Astrocyte (in vitro differentiated cells and primary cell): ENCODE measurements at regions not wholly inside any gene's neighbourhood (a gene's known extent, or its start where the extent isn't known, plus 50 kb on each side); places are given as distances from the start of the nearest gene placed in this dataset.

Experiments
- DNase-seq: peaks from one replicate; pipeline ENCODE4 v3.0.0-alpha.2; 2010; ENCODE audit warnings: low read depth
- FAIRE-seq: peaks from 2 replicates; lab custom pipeline; 2011; peaks lifted over from hg19 to GRCh38; lab: Jason Lieb, UNC
- H2AFZ ChIP-seq: 2 replicates; pipeline ENCODE4 v1.6.0; 2012; ENCODE audit warnings: low read depth, low read length, inconsistent platforms
- H3K27ac ChIP-seq: 2 replicates; pipeline ENCODE4 v1.5.1; 2011; ENCODE audit warnings: low read depth, low read length, inconsistent platforms
- H3K27me3 ChIP-seq: 2 replicates; pipeline ENCODE4 v1.6.0; 2011; ENCODE audit warnings: low read length, inconsistent platforms; ENCODE audit not compliant: insufficient read depth
- H3K36me3 ChIP-seq: 2 replicates; pipeline ENCODE4 v1.5.1; 2011; ENCODE audit warnings: low read length, inconsistent platforms; ENCODE audit not compliant: insufficient read depth
- H3K4me1 ChIP-seq: 2 replicates; pipeline ENCODE4 v1.5.1; 2011; ENCODE audit warnings: low read length, inconsistent platforms; ENCODE audit not compliant: insufficient read depth
- H3K4me2 ChIP-seq: 2 replicates; pipeline ENCODE4 v1.6.0; 2012; ENCODE audit warnings: low read length, inconsistent platforms
- H3K4me3 ChIP-seq: 2 replicates; pipeline ENCODE4 v1.5.1; 2011; ENCODE audit warnings: low read depth, mild to moderate bottlenecking, low read length, inconsistent platforms; ENCODE audit not compliant: insufficient read depth
- H3K79me2 ChIP-seq: 2 replicates; pipeline ENCODE4 v1.6.0; 2012; ENCODE audit warnings: mild to moderate bottlenecking, low read length, inconsistent platforms; ENCODE audit not compliant: insufficient read depth
- H3K9ac ChIP-seq: 2 replicates; pipeline ENCODE4 v1.6.0; 2012; ENCODE audit warnings: mild to moderate bottlenecking, low read length, inconsistent platforms
- H3K9me3 ChIP-seq: 2 replicates; pipeline ENCODE4 v1.5.1; 2012; ENCODE audit warnings: low read depth, mild to moderate bottlenecking, low read length, inconsistent platforms; ENCODE audit not compliant: insufficient read depth
- H4K20me1 ChIP-seq: 2 replicates; pipeline ENCODE4 v1.6.0; 2012; ENCODE audit warnings: low read length, inconsistent platforms; ENCODE audit not compliant: insufficient read depth
- H3K27ac Mint-ChIP-seq: one replicate; pipeline ENCODE4 v1.8.0; 2021; ENCODE audit warnings: mild to moderate bottlenecking, mixed read lengths; ENCODE audit not compliant: unreplicated experiment
- H3K27me3 Mint-ChIP-seq: one replicate; pipeline ENCODE4 v1.8.0; 2021; ENCODE audit warnings: low read depth, mixed read lengths; ENCODE audit not compliant: unreplicated experiment
- H3K36me3 Mint-ChIP-seq: one replicate; pipeline ENCODE4 v1.8.0; 2021; ENCODE audit warnings: low read depth, mixed read lengths; ENCODE audit not compliant: unreplicated experiment
- H3K4me1 Mint-ChIP-seq: one replicate; pipeline ENCODE4 v1.8.0; 2021; ENCODE audit warnings: low read depth, mixed read lengths; ENCODE audit not compliant: unreplicated experiment
- H3K4me3 Mint-ChIP-seq: one replicate; pipeline ENCODE4 v1.8.0; 2021; ENCODE audit warnings: mild to moderate bottlenecking, moderate library complexity, mixed read lengths; ENCODE audit not compliant: unreplicated experiment
- H3K9me3 Mint-ChIP-seq: one replicate; pipeline ENCODE4 v1.8.0; 2021; ENCODE audit warnings: mild to moderate bottlenecking, mixed read lengths; ENCODE audit not compliant: unreplicated experiment
- EZH2 ChIP-seq: IDR thresholded peaks from 2 replicates; pipeline ENCODE4 v1.6.1; 2012; ENCODE audit warnings: mild to moderate bottlenecking, low read length, inconsistent platforms; ENCODE audit not compliant: insufficient read depth
- TF ChIP-seq, protein P1 (sequence below): IDR thresholded peaks from 2 replicates; pipeline ENCODE4 v1.5.1; 2011; ENCODE audit warnings: low read depth, mild to moderate bottlenecking, inconsistent platforms, low read length, moderate library complexity; ENCODE audit not compliant: insufficient read depth

DNA sequence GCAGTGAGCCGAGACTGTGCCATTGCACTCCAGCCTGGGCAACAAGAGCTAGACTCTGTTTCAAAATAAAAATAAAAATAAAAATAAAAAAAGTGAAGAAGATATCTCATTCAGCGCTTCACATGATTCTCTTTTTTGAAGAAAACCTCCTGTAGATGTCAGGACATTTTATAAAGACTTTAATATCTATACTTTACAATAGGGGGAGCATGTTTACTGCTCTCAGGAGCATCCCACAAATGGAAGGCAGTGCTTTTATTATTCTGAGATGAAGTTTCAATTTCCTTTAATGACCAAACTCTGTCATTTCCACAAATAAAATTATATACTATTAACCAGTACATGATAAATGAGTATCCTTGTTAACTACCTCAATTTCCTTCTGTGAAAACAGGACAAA, 118.7 kb upstream of the MYOCD start:
- FAIRE-seq (no peak), DNase-seq (no peak)
- no peaks in the 10 kb centered on the region for H3K79me2 ChIP-seq
- H3K27me3 Mint-ChIP-seq: peaks cover 7% of the 10 kb centered on the region
- no peaks in the 10 kb centered on the region for H4K20me1 ChIP-seq
- no peak overlapping the region for H2AFZ ChIP-seq
- no peaks in the 10 kb centered on the region for H3K9me3 ChIP-seq
- H3K27me3 ChIP-seq: no peaks in the 10 kb centered on the region
- H3K4me3 Mint-ChIP-seq: no peak overlapping the region
- H3K4me1 ChIP-seq: no peaks in the 10 kb centered on the region
- no peak overlapping the region for H3K9ac ChIP-seq
- H3K36me3 ChIP-seq: no peaks in the 10 kb centered on the region
- H3K4me2 ChIP-seq: no peak overlapping the region
- H3K4me3 ChIP-seq: no peak overlapping the region
- H3K36me3 Mint-ChIP-seq: no peaks in the 10 kb centered on the region
- no peaks in the 10 kb centered on the region for H3K4me1 Mint-ChIP-seq
- no peak overlapping the region for H3K27ac Mint-ChIP-seq
- TF ChIP-seq, protein P1, sequence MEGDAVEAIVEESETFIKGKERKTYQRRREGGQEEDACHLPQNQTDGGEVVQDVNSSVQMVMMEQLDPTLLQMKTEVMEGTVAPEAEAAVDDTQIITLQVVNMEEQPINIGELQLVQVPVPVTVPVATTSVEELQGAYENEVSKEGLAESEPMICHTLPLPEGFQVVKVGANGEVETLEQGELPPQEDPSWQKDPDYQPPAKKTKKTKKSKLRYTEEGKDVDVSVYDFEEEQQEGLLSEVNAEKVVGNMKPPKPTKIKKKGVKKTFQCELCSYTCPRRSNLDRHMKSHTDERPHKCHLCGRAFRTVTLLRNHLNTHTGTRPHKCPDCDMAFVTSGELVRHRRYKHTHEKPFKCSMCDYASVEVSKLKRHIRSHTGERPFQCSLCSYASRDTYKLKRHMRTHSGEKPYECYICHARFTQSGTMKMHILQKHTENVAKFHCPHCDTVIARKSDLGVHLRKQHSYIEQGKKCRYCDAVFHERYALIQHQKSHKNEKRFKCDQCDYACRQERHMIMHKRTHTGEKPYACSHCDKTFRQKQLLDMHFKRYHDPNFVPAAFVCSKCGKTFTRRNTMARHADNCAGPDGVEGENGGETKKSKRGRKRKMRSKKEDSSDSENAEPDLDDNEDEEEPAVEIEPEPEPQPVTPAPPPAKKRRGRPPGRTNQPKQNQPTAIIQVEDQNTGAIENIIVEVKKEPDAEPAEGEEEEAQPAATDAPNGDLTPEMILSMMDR: no peak
- TF ChIP-seq EZH2: no peak
- peaks cover 3% of the 10 kb centered on the region for H3K9me3 Mint-ChIP-seq
- H3K27ac ChIP-seq: no peak overlapping the region

DNA sequence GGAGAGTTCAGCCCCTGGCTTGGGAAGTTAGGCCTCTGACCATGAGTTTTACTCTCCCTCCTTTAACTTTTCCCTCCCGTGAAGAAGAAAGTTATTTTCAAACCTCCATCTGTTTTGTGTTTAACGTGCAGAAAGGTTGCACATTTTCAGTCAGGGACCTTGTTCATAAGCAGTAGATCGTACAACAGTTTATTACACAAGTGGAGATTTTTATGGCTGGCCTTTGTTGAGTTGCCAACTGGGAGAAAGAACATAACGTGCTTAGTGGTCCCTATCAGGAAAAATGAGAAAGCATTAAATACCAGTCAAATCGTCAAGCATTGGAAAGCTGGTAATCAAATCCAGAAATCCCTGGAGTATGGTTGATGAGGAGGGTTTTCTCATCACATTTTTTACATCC, 117.9 kb upstream of the MYOCD start:
- Histone ChIP-seq H3K4me1 (no peaks in the 10 kb centered on the region), H2AFZ (no peak overlapping the region), H3K36me3 (no peaks in the 10 kb centered on the region), H3K4me2 (no peak overlapping the region), H3K9ac (no peak overlapping the region), H3K27me3 (no peaks in the 10 kb centered on the region), H4K20me1 (no peaks in the 10 kb centered on the region), H3K27ac (no peak overlapping the region), H3K9me3 (no peaks in the 10 kb centered on the region), H3K4me3 (no peak overlapping the region), H3K79me2 (no peaks in the 10 kb centered on the region)
- Mint-ChIP-seq H3K27ac (no peak overlapping the region), H3K27me3 (peaks cover 7% of the 10 kb centered on the region), H3K4me1 (no peaks in the 10 kb centered on the region), H3K36me3 (no peaks in the 10 kb centered on the region), H3K9me3 (peaks cover 3% of the 10 kb centered on the region), H3K4me3 (no peak overlapping the region)
- DNase-seq (no peak), FAIRE-seq (no peak)
- TF ChIP-seq, protein P1: no peak

DNA sequence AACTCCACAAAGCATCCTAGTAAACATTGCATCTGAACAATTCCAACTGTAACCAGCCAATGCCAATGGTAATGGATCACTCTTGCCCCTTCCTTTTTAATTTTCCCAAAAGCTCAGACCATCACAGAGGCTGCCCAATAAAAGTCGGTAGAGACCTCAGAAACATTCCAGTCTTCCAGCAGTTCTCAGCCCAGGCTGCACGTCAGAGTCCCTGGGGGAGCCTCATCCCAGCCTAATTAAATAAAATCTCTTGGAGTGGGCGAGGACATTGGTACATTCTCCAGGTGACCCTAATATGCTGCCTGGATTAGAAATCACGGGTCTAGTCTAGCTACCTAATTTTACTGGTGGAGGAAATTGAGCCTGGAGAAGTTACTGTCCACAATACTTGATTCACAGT, 117.1 kb upstream of the MYOCD start:
- no peaks in the 10 kb centered on the region for H4K20me1 ChIP-seq
- H3K4me2 ChIP-seq: no peak overlapping the region
- Mint-ChIP-seq H3K27me3 (peaks cover 7% of the 10 kb centered on the region), H3K27ac (no peak overlapping the region), H3K9me3 (peaks cover 3% of the 10 kb centered on the region), H3K4me1 (no peaks in the 10 kb centered on the region), H3K4me3 (no peak overlapping the region), H3K36me3 (no peaks in the 10 kb centered on the region)
- H3K36me3 ChIP-seq: no peaks in the 10 kb centered on the region
- no peaks in the 10 kb centered on the region for H3K79me2 ChIP-seq
- no peaks in the 10 kb centered on the region for H3K9me3 ChIP-seq
- H3K27ac ChIP-seq: no peak overlapping the region
- DNase-seq (no peak), FAIRE-seq (no peak)
- no peak overlapping the region for H3K4me3 ChIP-seq
- TF ChIP-seq, protein P1: no peak
- TF ChIP-seq EZH2: no peak
- no peak overlapping the region for H2AFZ ChIP-seq
- H3K4me1 ChIP-seq: no peaks in the 10 kb centered on the region
- H3K9ac ChIP-seq: no peak overlapping the region
- H3K27me3 ChIP-seq: no peaks in the 10 kb centered on the region
